ENCODE measurements at regions not wholly inside any gene's neighbourhood (a gene's known extent, or its start where the extent isn't known, plus 50 kb on each side); places are given as distances from the start of the nearest gene placed in this dataset.

- no peak for DNase-seq
Observed at GRCh38 chr15:39465843-39466749, 114.8 kb upstream of the THBS1 start.

- DNase-seq: no peak
Observed at GRCh38 chr15:39466750-39467105, 114.2 kb upstream of the THBS1 start.

- DNase-seq: no peak
Observed at GRCh38 chr15:39468331-39468730, 112.5 kb upstream of the THBS1 start.

- DNase-seq: no peak
Observed at GRCh38 chr15:39468828-39469227, 112.1 kb upstream of the THBS1 start.

- no peak for DNase-seq
Observed at GRCh38 chr15:39471785-39472574, 108.9 kb upstream of the THBS1 start.

GRCh38 chr15:39472621-39473297, 108.1 kb upstream of the THBS1 start:
- DNase-seq: no peak

- no peak for DNase-seq
Observed at GRCh38 chr15:39473298-39473947, 107.5 kb upstream of the THBS1 start.

GRCh38 chr15:39474657-39475056, 106.2 kb upstream of the THBS1 start:
- no peak for DNase-seq

- DNase-seq: no peak
Observed at GRCh38 chr15:39478996-39479395, 101.9 kb upstream of the THBS1 start.

- DNase-seq: no peak
Observed at GRCh38 chr15:39479911-39480310, 101.0 kb upstream of the THBS1 start.

- DNase-seq: no peak
Observed at GRCh38 chr15:39482459-39482858, 98.4 kb upstream of the THBS1 start.

GRCh38 chr15:39486621-39487457, 94.0 kb upstream of the THBS1 start:
- DNase-seq: no peak

GRCh38 chr15:39487458-39487735, 93.5 kb upstream of the THBS1 start:
- no peak for DNase-seq

GRCh38 chr15:39488516-39488915, 92.4 kb upstream of the THBS1 start:
- no peak for DNase-seq

- DNase-seq: no peak
Observed at GRCh38 chr15:39488961-39489360, 91.9 kb upstream of the THBS1 start.

- DNase-seq: no peak
Observed at GRCh38 chr15:39491115-39491885, 89.6 kb upstream of the THBS1 start.

GRCh38 chr15:39491886-39492490, 88.9 kb upstream of the THBS1 start:
- DNase-seq: no peak

- no peak for DNase-seq
Observed at GRCh38 chr15:39493424-39494067, 87.3 kb upstream of the THBS1 start.

GRCh38 chr15:39494462-39494861, 86.4 kb upstream of the THBS1 start:
- peak in 1 of 5 donors; percentile 27 for DNase-seq

Data from T-helper 1 cell (primary cell).